Neural progenitor cell (in vitro differentiated cells): ENCODE measurements at regions not wholly inside any gene's neighbourhood (a gene's known extent, or its start where the extent isn't known, plus 50 kb on each side); places are given as distances from the start of the nearest gene placed in this dataset.
"Not testable (repeated sequence)": the region's sequence is repeated elsewhere in the genome, so short reads cannot be mapped to it uniquely, and the experiment has no call there.

Source experiments
- CTCF ChIP-seq: fragments of 200-600 bp; sonication (generic); IDR thresholded peaks from 2 replicates; pipeline ENCODE4 v1.5.1; 2017; ENCODE audit warnings: antibody characterized with exemption, mild to moderate bottlenecking
- EZH2 ChIP-seq: fragments of 200-600 bp; sonication (generic); IDR thresholded peaks from 2 replicates; pipeline ENCODE4 v1.6.1; 2017; ENCODE audit warnings: antibody characterized with exemption, mild to moderate bottlenecking, moderate library complexity

GRCh38 chr3:101922151-101922725, 72.9 kb downstream of the NFKBIZ start:
- not testable (repeated sequence) for TF ChIP-seq CTCF, EZH2
